HCT116 (cell line): ENCODE measurements at regions not wholly inside any gene's neighbourhood (a gene's known extent, or its start where the extent isn't known, plus 50 kb on each side); places are given as distances from the start of the nearest gene placed in this dataset.
"Not testable (repeated sequence)": the region's sequence is repeated elsewhere in the genome, so short reads cannot be mapped to it uniquely, and the experiment has no call there.

Experiments used
- ATF3 ChIP-seq: IDR thresholded peaks from 2 replicates; pipeline ENCODE4 v1.6.1; 2012
- EZH2 ChIP-seq: fragments of 200-600 bp; sonication (generic); IDR thresholded peaks from 2 replicates; pipeline ENCODE4 v1.6.1; 2017; ENCODE audit warnings: antibody characterized with exemption, mixed run types
- JUND ChIP-seq: IDR thresholded peaks from 2 replicates; pipeline ENCODE4 v1.6.1; 2012
- POLR2A ChIP-seq: IDR thresholded peaks from 2 replicates; pipeline ENCODE4 v1.7.0; 2011; ENCODE audit warnings: borderline replicate concordance; ENCODE audit not compliant: insufficient read depth, insufficient read length; ENCODE audit errors: extremely low read depth
- RAD21 ChIP-seq: IDR thresholded peaks from 2 replicates; pipeline ENCODE4 v1.6.1; 2012; ENCODE audit warnings: low read depth, mild to moderate bottlenecking
- ZFX ChIP-seq: fragments of 450-650 bp; IDR thresholded peaks from 2 replicates; pipeline ENCODE4 v1.6.1; 2017
- TF ChIP-seq, protein P1 (sequence below): IDR thresholded peaks from 2 replicates; pipeline ENCODE4 v1.6.1; 2012
- TF ChIP-seq, protein P2 (sequence below), 3 experiments: fragments of 200-600 bp in 1 of 3; sonication (generic) in 1 of 3; IDR thresholded peaks in 2 of 3; conservative IDR thresholded peaks in 1 of 3; 2 replicates each; pipeline ENCODE4 v1.5.1; 2012 to 2017; ENCODE audit warnings: low read depth in 2 of 3, low read length in 2 of 3, antibody characterized with exemption in 1 of 3, borderline replicate concordance in 1 of 3, control low read depth in 1 of 3, mild to moderate bottlenecking in 1 of 3, mixed read lengths in 1 of 3, mixed run types in 1 of 3, moderate library complexity in 1 of 3; ENCODE audit not compliant: insufficient read depth in 1 of 3

GRCh38 chr21:35800796-35801385 lies 259.4 kb downstream of the SETD4 start:
- TF ChIP-seq ATF3, POLR2A, JUND, RAD21, EZH2, ZFX: not testable (repeated sequence)
- TF ChIP-seq, protein P1, sequence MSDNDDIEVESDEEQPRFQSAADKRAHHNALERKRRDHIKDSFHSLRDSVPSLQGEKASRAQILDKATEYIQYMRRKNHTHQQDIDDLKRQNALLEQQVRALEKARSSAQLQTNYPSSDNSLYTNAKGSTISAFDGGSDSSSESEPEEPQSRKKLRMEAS: not testable (repeated sequence)
- TF ChIP-seq, protein P2, sequence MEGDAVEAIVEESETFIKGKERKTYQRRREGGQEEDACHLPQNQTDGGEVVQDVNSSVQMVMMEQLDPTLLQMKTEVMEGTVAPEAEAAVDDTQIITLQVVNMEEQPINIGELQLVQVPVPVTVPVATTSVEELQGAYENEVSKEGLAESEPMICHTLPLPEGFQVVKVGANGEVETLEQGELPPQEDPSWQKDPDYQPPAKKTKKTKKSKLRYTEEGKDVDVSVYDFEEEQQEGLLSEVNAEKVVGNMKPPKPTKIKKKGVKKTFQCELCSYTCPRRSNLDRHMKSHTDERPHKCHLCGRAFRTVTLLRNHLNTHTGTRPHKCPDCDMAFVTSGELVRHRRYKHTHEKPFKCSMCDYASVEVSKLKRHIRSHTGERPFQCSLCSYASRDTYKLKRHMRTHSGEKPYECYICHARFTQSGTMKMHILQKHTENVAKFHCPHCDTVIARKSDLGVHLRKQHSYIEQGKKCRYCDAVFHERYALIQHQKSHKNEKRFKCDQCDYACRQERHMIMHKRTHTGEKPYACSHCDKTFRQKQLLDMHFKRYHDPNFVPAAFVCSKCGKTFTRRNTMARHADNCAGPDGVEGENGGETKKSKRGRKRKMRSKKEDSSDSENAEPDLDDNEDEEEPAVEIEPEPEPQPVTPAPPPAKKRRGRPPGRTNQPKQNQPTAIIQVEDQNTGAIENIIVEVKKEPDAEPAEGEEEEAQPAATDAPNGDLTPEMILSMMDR (IDR thresholded peaks at IDR 0.05 in 2 of 3, conservative IDR thresholded peaks at IDR 0.05 in 1 of 3; ENCODE audit: borderline replicate concordance in 1 of 3, insufficient read depth in 1 of 3, low read depth in 2 of 3, low read length in 2 of 3): not testable (repeated sequence)
